SKM-1 (cell line): ENCODE measurements at regions not wholly inside any gene's neighbourhood (a gene's known extent, or its start where the extent isn't known, plus 50 kb on each side); places are given as distances from the start of the nearest gene placed in this dataset.
"Not testable (repeated sequence)": the region's sequence is repeated elsewhere in the genome, so short reads cannot be mapped to it uniquely, and the experiment has no call there.

Experiments
- DNase-seq: peaks from one replicate; lab custom pipeline; 2025; ENCODE audit not compliant: unreplicated experiment; lab: John Stamatoyannopoulos, UW

GRCh38 chr18:14961991-14962390 is 214.0 kb downstream of the ANKRD30B start:
- DNase-seq: no peak

- DNase-seq: no peak
Observed at GRCh38 chr18:14962626-14963025, 214.7 kb downstream of the ANKRD30B start.

GRCh38 chr18:14963246-14963645 is 215.3 kb downstream of the ANKRD30B start:
- no peak for DNase-seq

- DNase-seq: no peak
Observed at GRCh38 chr18:14964002-14964401, 216.0 kb downstream of the ANKRD30B start.

- DNase-seq: no peak
Observed at GRCh38 chr18:14964406-14964805, 216.4 kb downstream of the ANKRD30B start.

GRCh38 chr18:14964976-14965375 is 217.0 kb downstream of the ANKRD30B start:
- DNase-seq: not testable (repeated sequence)

- DNase-seq: no peak
Observed at GRCh38 chr18:14965553-14965952, 217.6 kb downstream of the ANKRD30B start.

- not testable (repeated sequence) for DNase-seq
Observed at GRCh38 chr18:14967246-14967645, 219.3 kb downstream of the ANKRD30B start.

GRCh38 chr18:14969500-14969899 is 221.5 kb downstream of the ANKRD30B start:
- DNase-seq: no peak

- DNase-seq: no peak
Observed at GRCh38 chr18:14970027-14970426, 222.1 kb downstream of the ANKRD30B start.

GRCh38 chr18:14971461-14972185 is 223.7 kb downstream of the ANKRD30B start:
- DNase-seq: no peak

GRCh38 chr18:14973421-14973820 is 225.4 kb downstream of the ANKRD30B start:
- DNase-seq: not testable (repeated sequence)

GRCh38 chr18:14974088-14974487 is 226.1 kb downstream of the ANKRD30B start:
- DNase-seq: no peak

GRCh38 chr18:14974576-14974975 is 226.6 kb downstream of the ANKRD30B start:
- DNase-seq: no peak

GRCh38 chr18:14975431-14975830 is 227.5 kb downstream of the ANKRD30B start:
- DNase-seq: no peak

- no peak for DNase-seq
Observed at GRCh38 chr18:14976736-14977430, 228.9 kb downstream of the ANKRD30B start.

- DNase-seq: no peak
Observed at GRCh38 chr18:14978191-14978590, 230.2 kb downstream of the ANKRD30B start.

- DNase-seq: peak; percentile 38
Observed at GRCh38 chr18:14978962-14979535, 231.1 kb downstream of the ANKRD30B start.

GRCh38 chr18:14979875-14980274 is 231.9 kb downstream of the ANKRD30B start:
- DNase-seq: no peak

GRCh38 chr18:14984531-14984930 is 236.6 kb downstream of the ANKRD30B start:
- DNase-seq: not testable (repeated sequence)

GRCh38 chr18:14985291-14986013 is 237.5 kb downstream of the ANKRD30B start:
- DNase-seq: not testable (repeated sequence)
